ENCODE measurements at regions not wholly inside any gene's neighbourhood (a gene's known extent, or its start where the extent isn't known, plus 50 kb on each side); places are given as distances from the start of the nearest gene placed in this dataset.
"Not testable (repeated sequence)": the region's sequence is repeated elsewhere in the genome, so short reads cannot be mapped to it uniquely, and the experiment has no call there.

- no peak overlapping the region for H3K27ac ChIP-seq (replicated peaks; ENCODE audit: low read length)
- H3K4me2 ChIP-seq (ENCODE audit: insufficient read depth, low read length, poor library complexity, severe bottlenecking): no peak overlapping the region
- H3K23ac ChIP-seq (ENCODE audit: low read depth, low read length, poor library complexity): no peak overlapping the region
- WGBS, 2 donors (ENCODE audit: extremely low coverage in 2 of 2, insufficient read length in 2 of 2, insufficient replicate concordance in 1 of 2): no CpG with 5 or more reads among the region's 3 CpGs
- no peak overlapping the region for H4K91ac ChIP-seq (ENCODE audit: low read depth, low read length, poor library complexity)
- no peak overlapping the region for H2BK12ac ChIP-seq (ENCODE audit: low read length)
- no peak overlapping the region for H4K8ac ChIP-seq (ENCODE audit: low read depth, low read length)
- no peak overlapping the region for H3K9ac ChIP-seq (ENCODE audit: low read depth, low read length, poor library complexity)
- H3K18ac ChIP-seq (ENCODE audit: low read length): no peak overlapping the region
- H2AFZ ChIP-seq (ENCODE audit: low read length): no peak overlapping the region
- no peak overlapping the region for H2BK15ac ChIP-seq (ENCODE audit: low read length)
- H2BK120ac ChIP-seq (ENCODE audit: low read depth, low read length): no peak overlapping the region
- H3K79me1 ChIP-seq (ENCODE audit: low read depth, low read length): no peaks in the 10 kb centered on the region
- DNase-seq (ENCODE audit: low spot score): no peak
- H3K9me3 ChIP-seq (replicated peaks in 1 of 2; ENCODE audit: control insufficient read depth in 2 of 2, insufficient read depth in 1 of 2, low read depth in 1 of 2, low read length in 2 of 2): no peaks in the 10 kb centered on the region
- H3K4ac ChIP-seq (ENCODE audit: low read length): no peak overlapping the region
- H2BK5ac ChIP-seq (ENCODE audit: low read length): no peak overlapping the region
- no peaks in the 10 kb centered on the region for H3K36me3 ChIP-seq (replicated peaks in 1 of 2; ENCODE audit: control insufficient read depth in 2 of 2, insufficient read depth in 2 of 2, low read length in 2 of 2)
- H3K4me3 ChIP-seq (ENCODE audit: low read length in 2 of 2): no peak overlapping the region
- H2AK5ac ChIP-seq (ENCODE audit: low read depth, low read length): no peak overlapping the region
- H3K4me1 ChIP-seq (ENCODE audit: control insufficient read depth in 2 of 2, insufficient read depth in 1 of 2, low read depth in 1 of 2, low read length in 2 of 2): no peaks in the 10 kb centered on the region
- no peaks in the 10 kb centered on the region for H3K27me3 ChIP-seq (ENCODE audit: control insufficient read depth in 3 of 3, insufficient read depth in 3 of 3, low read depth in 1 of 3, low read length in 3 of 3)
- H3K14ac ChIP-seq (ENCODE audit: low read length): no peak overlapping the region
These were observed 76.8 kb upstream of the APBB1IP start for GRCh38 chr10:26361351-26361750.

DNA sequence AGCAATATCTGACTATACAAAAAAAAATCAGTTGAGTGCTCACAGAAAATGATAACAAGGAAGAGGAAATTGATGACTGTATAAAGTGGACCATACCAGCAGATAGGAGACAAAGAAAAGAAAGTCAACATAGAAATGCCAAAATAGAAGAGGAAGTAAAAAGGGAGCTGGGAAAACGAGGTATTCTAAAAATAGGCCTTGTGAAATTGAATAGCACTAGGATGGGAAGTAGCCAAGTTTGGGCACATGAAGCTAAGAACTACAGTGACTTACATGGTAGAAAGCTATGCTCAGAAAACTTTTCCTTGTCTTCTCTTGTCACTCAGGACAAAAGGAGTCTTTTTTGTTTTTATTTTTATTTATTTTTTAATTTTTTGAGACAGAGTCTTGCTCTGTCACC is 76.2 kb upstream of the APBB1IP start:
- H3K36me3 ChIP-seq (replicated peaks in 1 of 2; ENCODE audit: control insufficient read depth in 2 of 2, insufficient read depth in 2 of 2, low read length in 2 of 2): no peaks in the 10 kb centered on the region
- no peak overlapping the region for H3K14ac ChIP-seq (ENCODE audit: low read length)
- no peak overlapping the region for H3K18ac ChIP-seq (ENCODE audit: low read length)
- no peak overlapping the region for H3K4me3 ChIP-seq (ENCODE audit: low read length in 2 of 2)
- no peak overlapping the region for H3K4me2 ChIP-seq (ENCODE audit: insufficient read depth, low read length, poor library complexity, severe bottlenecking)
- H2BK5ac ChIP-seq (ENCODE audit: low read length): no peak overlapping the region
- no CpG with 5 or more reads among the region's 1 CpG for WGBS, 2 donors (ENCODE audit: extremely low coverage in 2 of 2, insufficient read length in 2 of 2, insufficient replicate concordance in 1 of 2)
- H3K4ac ChIP-seq (ENCODE audit: low read length): no peak overlapping the region
- H3K9me3 ChIP-seq (replicated peaks in 1 of 2; ENCODE audit: control insufficient read depth in 2 of 2, insufficient read depth in 1 of 2, low read depth in 1 of 2, low read length in 2 of 2): no peaks in the 10 kb centered on the region
- H2BK12ac ChIP-seq (ENCODE audit: low read length): no peak overlapping the region
- no peaks in the 10 kb centered on the region for H3K4me1 ChIP-seq (ENCODE audit: control insufficient read depth in 2 of 2, insufficient read depth in 1 of 2, low read depth in 1 of 2, low read length in 2 of 2)
- H3K27ac ChIP-seq (replicated peaks; ENCODE audit: low read length): no peak overlapping the region
- no peaks in the 10 kb centered on the region for H3K79me1 ChIP-seq (ENCODE audit: low read depth, low read length)
- no peak overlapping the region for H2BK15ac ChIP-seq (ENCODE audit: low read length)
- H3K9ac ChIP-seq (ENCODE audit: low read depth, low read length, poor library complexity): no peak overlapping the region
- H2AK5ac ChIP-seq (ENCODE audit: low read depth, low read length): no peak overlapping the region
- DNase-seq (ENCODE audit: low spot score): no peak
- H3K27me3 ChIP-seq (ENCODE audit: control insufficient read depth in 3 of 3, insufficient read depth in 3 of 3, low read depth in 1 of 3, low read length in 3 of 3): no peaks in the 10 kb centered on the region
- H4K8ac ChIP-seq (ENCODE audit: low read depth, low read length): no peak overlapping the region
- no peak overlapping the region for H3K23ac ChIP-seq (ENCODE audit: low read depth, low read length, poor library complexity)
- no peak overlapping the region for H4K91ac ChIP-seq (ENCODE audit: low read depth, low read length, poor library complexity)
- no peak overlapping the region for H2AFZ ChIP-seq (ENCODE audit: low read length)
- H2BK120ac ChIP-seq (ENCODE audit: low read depth, low read length): no peak overlapping the region

- Histone ChIP-seq H3K4me3 (ENCODE audit: low read length in 2 of 2) (no peak overlapping the region), H2BK120ac (ENCODE audit: low read depth, low read length) (no peak overlapping the region), H3K4me2 (ENCODE audit: insufficient read depth, low read length, poor library complexity, severe bottlenecking) (no peak overlapping the region), H4K91ac (ENCODE audit: low read depth, low read length, poor library complexity) (no peak overlapping the region), H3K23ac (ENCODE audit: low read depth, low read length, poor library complexity) (no peak overlapping the region), H2BK15ac (ENCODE audit: low read length) (no peak overlapping the region), H3K27ac (replicated peaks; ENCODE audit: low read length) (no peak overlapping the region), H3K9ac (ENCODE audit: low read depth, low read length, poor library complexity) (no peak overlapping the region), H3K9me3 (replicated peaks in 1 of 2; ENCODE audit: control insufficient read depth in 2 of 2, insufficient read depth in 1 of 2, low read depth in 1 of 2, low read length in 2 of 2) (no peaks in the 10 kb centered on the region), H2BK5ac (ENCODE audit: low read length) (no peak overlapping the region), H3K36me3 (replicated peaks in 1 of 2; ENCODE audit: control insufficient read depth in 2 of 2, insufficient read depth in 2 of 2, low read length in 2 of 2) (no peaks in the 10 kb centered on the region), H2BK12ac (ENCODE audit: low read length) (no peak overlapping the region), H2AK5ac (ENCODE audit: low read depth, low read length) (no peak overlapping the region), H3K4me1 (ENCODE audit: control insufficient read depth in 2 of 2, insufficient read depth in 1 of 2, low read depth in 1 of 2, low read length in 2 of 2) (no peaks in the 10 kb centered on the region), H3K27me3 (ENCODE audit: control insufficient read depth in 3 of 3, insufficient read depth in 3 of 3, low read depth in 1 of 3, low read length in 3 of 3) (no peaks in the 10 kb centered on the region), H3K79me1 (ENCODE audit: low read depth, low read length) (no peaks in the 10 kb centered on the region), H4K8ac (ENCODE audit: low read depth, low read length) (no peak overlapping the region), H3K18ac (ENCODE audit: low read length) (no peak overlapping the region), H3K14ac (ENCODE audit: low read length) (no peak overlapping the region), H2AFZ (ENCODE audit: low read length) (no peak overlapping the region), H3K4ac (ENCODE audit: low read length) (no peak overlapping the region)
- DNase-seq (ENCODE audit: low spot score): no peak
- WGBS, 2 donors (ENCODE audit: extremely low coverage in 2 of 2, insufficient read length in 2 of 2, insufficient replicate concordance in 1 of 2): no CpG with 5 or more reads among the region's 2 CpGs
These were observed 72.3 kb upstream of the APBB1IP start for GRCh38 chr10:26365681-26366358.

DNA sequence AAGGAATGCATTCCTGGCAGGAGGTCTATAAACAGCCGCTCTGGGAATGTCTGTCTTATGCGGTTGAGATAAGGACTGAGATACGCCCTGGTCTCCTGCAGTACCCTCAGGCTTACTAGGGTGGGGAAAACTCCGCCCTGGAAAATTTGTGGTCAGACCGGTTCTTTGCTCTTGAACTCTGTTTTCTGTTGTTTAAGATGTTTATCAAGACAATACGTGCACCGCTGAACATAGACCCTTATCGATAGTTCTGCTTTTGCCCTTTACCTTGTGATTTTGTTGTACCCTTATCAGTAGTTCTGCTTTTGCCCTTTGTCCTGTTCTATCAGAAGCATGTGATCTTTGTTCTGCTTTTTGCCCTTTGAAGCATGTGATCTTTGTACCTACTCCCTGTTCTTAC is 71.1 kb upstream of the APBB1IP start:
- H3K9me3 ChIP-seq (replicated peaks in 1 of 2; ENCODE audit: control insufficient read depth in 2 of 2, insufficient read depth in 1 of 2, low read depth in 1 of 2, low read length in 2 of 2); H3K36me3 ChIP-seq (replicated peaks in 1 of 2; ENCODE audit: control insufficient read depth in 2 of 2, insufficient read depth in 2 of 2, low read length in 2 of 2); H3K4ac ChIP-seq (ENCODE audit: low read length); H3K18ac ChIP-seq (ENCODE audit: low read length); H3K4me1 ChIP-seq (ENCODE audit: control insufficient read depth in 2 of 2, insufficient read depth in 1 of 2, low read depth in 1 of 2, low read length in 2 of 2); H2BK12ac ChIP-seq (ENCODE audit: low read length); H3K23ac ChIP-seq (ENCODE audit: low read depth, low read length, poor library complexity); H4K8ac ChIP-seq (ENCODE audit: low read depth, low read length); H2BK120ac ChIP-seq (ENCODE audit: low read depth, low read length); DNase-seq (ENCODE audit: low spot score); H3K14ac ChIP-seq (ENCODE audit: low read length); H2AK5ac ChIP-seq (ENCODE audit: low read depth, low read length); H2BK5ac ChIP-seq (ENCODE audit: low read length); H3K27me3 ChIP-seq (ENCODE audit: control insufficient read depth in 3 of 3, insufficient read depth in 3 of 3, low read depth in 1 of 3, low read length in 3 of 3); H3K4me3 ChIP-seq (ENCODE audit: low read length in 2 of 2); H3K79me1 ChIP-seq (ENCODE audit: low read depth, low read length); H3K4me2 ChIP-seq (ENCODE audit: insufficient read depth, low read length, poor library complexity, severe bottlenecking); H3K27ac ChIP-seq (replicated peaks; ENCODE audit: low read length); H2AFZ ChIP-seq (ENCODE audit: low read length); H2BK15ac ChIP-seq (ENCODE audit: low read length); H4K91ac ChIP-seq (ENCODE audit: low read depth, low read length, poor library complexity); H3K9ac ChIP-seq (ENCODE audit: low read depth, low read length, poor library complexity): not testable (repeated sequence)
- WGBS, 2 donors (ENCODE audit: extremely low coverage in 2 of 2, insufficient read length in 2 of 2, insufficient replicate concordance in 1 of 2): no CpG with 5 or more reads among the region's 8 CpGs

Data from neuronal stem cell (in vitro differentiated cells).